ENCODE measurements at regions not wholly inside any gene's neighbourhood (a gene's known extent, or its start where the extent isn't known, plus 50 kb on each side); places are given as distances from the start of the nearest gene placed in this dataset.

DNA sequence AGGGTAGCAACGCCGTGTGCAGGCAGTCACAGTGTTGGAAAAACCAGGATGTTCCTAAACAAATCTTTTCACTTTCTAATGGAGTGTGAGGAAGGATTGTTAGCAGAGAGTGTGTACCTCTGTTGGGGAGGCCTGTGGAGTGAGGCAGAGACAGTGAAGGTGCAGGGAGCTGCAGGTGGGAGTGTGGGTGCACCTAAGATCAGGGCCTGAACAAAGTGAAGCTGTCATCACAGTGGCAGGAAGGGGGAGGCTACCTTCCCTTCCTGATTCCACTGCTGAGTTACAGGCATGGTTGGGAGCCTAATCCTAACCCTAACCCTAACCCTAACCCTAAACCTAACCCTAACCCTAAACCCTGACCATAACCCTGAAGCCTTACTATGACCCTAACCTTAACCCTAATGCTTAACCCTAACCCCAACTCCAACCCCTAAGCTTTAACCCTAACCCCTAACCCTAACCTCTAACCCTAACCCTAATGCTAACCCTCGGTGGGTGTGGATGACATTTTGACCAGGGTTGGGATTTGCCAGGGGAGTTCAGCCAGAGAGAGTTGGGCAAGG is 158.8 kb upstream of the KLF6 start:
- Mint-ChIP-seq H3K27ac (ENCODE audit: unreplicated experiment) (peak overlapping the region; percentile 39), H3K4me1 (ENCODE audit: unreplicated experiment) (peaks cover 23% of the 10 kb centered on the region), H3K27me3 (ENCODE audit: unreplicated experiment) (no peaks in the 10 kb centered on the region), H3K36me3 (ENCODE audit: low read depth, unreplicated experiment) (peaks cover 3% of the 10 kb centered on the region), H3K4me3 (ENCODE audit: unreplicated experiment) (no peak overlapping the region), H3K9me3 (ENCODE audit: unreplicated experiment) (no peaks in the 10 kb centered on the region)
- no peak for DNase-seq (ENCODE audit: low spot score)
- TF ChIP-seq, protein P1, sequence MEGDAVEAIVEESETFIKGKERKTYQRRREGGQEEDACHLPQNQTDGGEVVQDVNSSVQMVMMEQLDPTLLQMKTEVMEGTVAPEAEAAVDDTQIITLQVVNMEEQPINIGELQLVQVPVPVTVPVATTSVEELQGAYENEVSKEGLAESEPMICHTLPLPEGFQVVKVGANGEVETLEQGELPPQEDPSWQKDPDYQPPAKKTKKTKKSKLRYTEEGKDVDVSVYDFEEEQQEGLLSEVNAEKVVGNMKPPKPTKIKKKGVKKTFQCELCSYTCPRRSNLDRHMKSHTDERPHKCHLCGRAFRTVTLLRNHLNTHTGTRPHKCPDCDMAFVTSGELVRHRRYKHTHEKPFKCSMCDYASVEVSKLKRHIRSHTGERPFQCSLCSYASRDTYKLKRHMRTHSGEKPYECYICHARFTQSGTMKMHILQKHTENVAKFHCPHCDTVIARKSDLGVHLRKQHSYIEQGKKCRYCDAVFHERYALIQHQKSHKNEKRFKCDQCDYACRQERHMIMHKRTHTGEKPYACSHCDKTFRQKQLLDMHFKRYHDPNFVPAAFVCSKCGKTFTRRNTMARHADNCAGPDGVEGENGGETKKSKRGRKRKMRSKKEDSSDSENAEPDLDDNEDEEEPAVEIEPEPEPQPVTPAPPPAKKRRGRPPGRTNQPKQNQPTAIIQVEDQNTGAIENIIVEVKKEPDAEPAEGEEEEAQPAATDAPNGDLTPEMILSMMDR (IDR thresholded peaks at IDR 0.05; ENCODE audit: unreplicated experiment): no peak

DNA sequence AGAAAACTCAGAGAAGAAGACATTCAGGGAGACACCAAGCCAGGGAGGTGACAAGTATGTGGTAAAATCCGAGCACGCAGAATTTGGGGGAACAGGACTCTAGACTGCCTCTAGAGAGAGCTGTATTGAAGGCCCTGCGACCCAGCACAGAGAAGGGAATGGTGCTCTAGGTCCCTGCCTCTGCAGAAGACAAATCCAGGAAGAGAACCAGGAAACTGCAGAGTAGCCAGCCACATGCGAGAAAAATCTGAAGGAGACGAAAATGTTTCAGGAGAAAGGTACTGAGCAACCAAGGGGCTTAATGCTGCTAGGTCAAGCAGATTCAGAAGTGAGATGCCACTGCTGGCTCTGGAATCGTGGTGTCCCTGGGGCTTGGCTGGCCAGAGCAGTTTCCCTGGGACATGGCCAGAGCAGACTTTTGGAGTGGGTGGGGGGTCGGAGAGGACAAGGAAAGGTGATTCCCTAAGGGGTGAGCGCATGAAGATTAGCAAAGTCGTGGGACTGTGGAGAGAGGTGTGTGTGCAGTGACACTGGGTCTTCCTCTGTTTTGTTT is 158.0 kb upstream of the KLF6 start:
- DNase-seq (ENCODE audit: low spot score): no peak
- H3K4me1 Mint-ChIP-seq (ENCODE audit: unreplicated experiment): peaks cover 23% of the 10 kb centered on the region
- H3K36me3 Mint-ChIP-seq (ENCODE audit: low read depth, unreplicated experiment): peaks cover 3% of the 10 kb centered on the region
- peak overlapping the region; percentile 1 for H3K27ac Mint-ChIP-seq (ENCODE audit: unreplicated experiment)
- no peaks in the 10 kb centered on the region for H3K27me3 Mint-ChIP-seq (ENCODE audit: unreplicated experiment)
- H3K9me3 Mint-ChIP-seq (ENCODE audit: unreplicated experiment): no peaks in the 10 kb centered on the region
- no peak overlapping the region for H3K4me3 Mint-ChIP-seq (ENCODE audit: unreplicated experiment)
- TF ChIP-seq, protein P1 (IDR thresholded peaks at IDR 0.05; ENCODE audit: unreplicated experiment): no peak

DNA sequence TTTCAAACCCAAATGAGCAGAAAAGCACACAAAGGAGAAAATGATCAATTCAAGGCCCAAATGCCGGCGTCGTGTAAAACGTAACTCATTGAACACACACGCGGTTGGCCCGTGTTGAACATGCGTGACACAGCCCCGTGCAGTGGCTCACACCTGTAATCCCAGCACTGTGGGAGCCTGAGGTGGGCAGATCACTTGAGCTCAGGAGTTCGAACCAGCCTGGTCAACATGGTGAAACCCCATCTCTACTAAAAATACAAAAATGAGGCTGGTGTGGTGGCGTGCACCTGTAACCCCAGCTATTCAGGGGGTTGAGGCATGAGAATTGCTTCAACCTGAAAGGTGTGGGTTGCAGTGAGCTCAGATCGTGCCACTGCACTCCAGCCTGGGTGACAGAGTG is 156.7 kb upstream of the KLF6 start:
- H3K4me1 Mint-ChIP-seq (ENCODE audit: unreplicated experiment): peaks cover 23% of the 10 kb centered on the region
- no peak for DNase-seq (ENCODE audit: low spot score)

DNA sequence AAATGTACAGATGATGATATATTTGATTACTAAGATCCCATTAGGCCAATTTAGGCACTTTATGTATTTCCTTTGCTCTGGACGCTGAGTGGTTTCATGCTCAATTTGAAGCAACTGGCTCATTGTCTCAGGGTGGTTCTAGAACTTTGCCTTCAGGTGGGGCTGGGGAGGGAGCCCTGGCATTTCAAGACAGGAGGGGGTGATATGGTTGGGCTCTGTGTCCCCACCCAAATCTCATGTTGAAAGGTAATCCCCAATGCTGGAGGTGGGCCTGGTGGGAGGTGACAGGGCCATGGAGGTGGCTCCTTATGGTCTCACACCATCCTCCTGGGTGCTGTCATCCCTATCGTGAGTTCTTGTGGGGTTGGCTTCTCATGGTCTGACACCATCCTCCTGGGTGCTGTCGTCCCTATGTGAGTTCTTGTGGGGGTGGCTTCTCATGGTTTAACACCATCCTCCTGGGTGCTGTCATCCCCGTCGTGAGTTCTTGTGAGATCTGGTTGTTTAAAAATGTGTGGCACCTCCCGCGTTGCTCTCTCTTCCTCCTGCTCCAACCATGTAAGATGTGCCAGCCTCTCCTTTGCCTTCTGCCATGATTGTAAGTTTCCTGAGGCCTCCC is 151.5 kb upstream of the KLF6 start:
- H3K36me3 Mint-ChIP-seq (ENCODE audit: low read depth, unreplicated experiment): peaks cover 7% of the 10 kb centered on the region

More for the DNA sequence above, 156.7 kb upstream of the KLF6 start:
- Mint-ChIP-seq H3K27me3 (ENCODE audit: unreplicated experiment) (no peaks in the 10 kb centered on the region), H3K27ac (ENCODE audit: unreplicated experiment) (no peak overlapping the region), H3K36me3 (ENCODE audit: low read depth, unreplicated experiment) (peaks cover 10% of the 10 kb centered on the region), H3K4me3 (ENCODE audit: unreplicated experiment) (no peak overlapping the region), H3K9me3 (ENCODE audit: unreplicated experiment) (no peaks in the 10 kb centered on the region)
- TF ChIP-seq, protein P1 (IDR thresholded peaks at IDR 0.05; ENCODE audit: unreplicated experiment): no peak

More for the DNA sequence above, 151.5 kb upstream of the KLF6 start:
- no peak overlapping the region for H3K4me3 Mint-ChIP-seq (ENCODE audit: unreplicated experiment)
- H3K4me1 Mint-ChIP-seq (ENCODE audit: unreplicated experiment): peaks cover 10% of the 10 kb centered on the region
- peaks cover 2% of the 10 kb centered on the region for H3K27me3 Mint-ChIP-seq (ENCODE audit: unreplicated experiment)
- no peak overlapping the region for H3K27ac Mint-ChIP-seq (ENCODE audit: unreplicated experiment)
- no peaks in the 10 kb centered on the region for H3K9me3 Mint-ChIP-seq (ENCODE audit: unreplicated experiment)
- TF ChIP-seq, protein P1 (IDR thresholded peaks at IDR 0.05; ENCODE audit: unreplicated experiment): no peak
- no peak for DNase-seq (ENCODE audit: low spot score)

Data from endothelial cell (in vitro differentiated cells).